CD14-positive monocyte (primary cell): ENCODE measurements at regions not wholly inside any gene's neighbourhood (a gene's known extent, or its start where the extent isn't known, plus 50 kb on each side); places are given as distances from the start of the nearest gene placed in this dataset.
"Not testable (repeated sequence)": the region's sequence is repeated elsewhere in the genome, so short reads cannot be mapped to it uniquely, and the experiment has no call there.

ENCODE experiments used
- DNase-seq, 3 donors: peaks; one replicate each; pipeline ENCODE4 v3.0.0-alpha.2; 2011 to 2022
- H2AFZ ChIP-seq: 2 replicates; pipeline ENCODE4 v1.6.0; 2012; ENCODE audit warnings: mild to moderate bottlenecking, low read depth, low read length, inconsistent platforms; ENCODE audit not compliant: insufficient read depth, poor library complexity, severe bottlenecking
- H3K27ac ChIP-seq, 2 donors: 1 replicate in 1 of 2; 2 replicates in 1 of 2; pipeline ENCODE4 v1.5.1; 2012 to 2013; ENCODE audit warnings: low read length in 2 of 2, control low read depth in 1 of 2, inconsistent platforms in 1 of 2, low read depth in 1 of 2, mild to moderate bottlenecking in 1 of 2
- H3K27me3 ChIP-seq, 2 donors: one replicate each; pipeline versions ENCODE4 v1.6.0 to v1.6.1; 2011 to 2013; ENCODE audit warnings: low read length in 2 of 2; ENCODE audit not compliant: control insufficient read depth in 2 of 2, insufficient read depth in 2 of 2
- H3K36me3 ChIP-seq, 2 donors: replicated peaks in 1 of 2; 1 replicate in 1 of 2; 2 replicates in 1 of 2; pipeline versions ENCODE4 v1.5.1 to v1.6.1; 2012 to 2013; ENCODE audit warnings: low read length in 2 of 2, control low read depth in 1 of 2, inconsistent platforms in 1 of 2, mild to moderate bottlenecking in 1 of 2; ENCODE audit not compliant: insufficient read depth in 2 of 2, control insufficient read depth in 1 of 2
- H3K4me1 ChIP-seq, 2 donors: 1 replicate in 1 of 2; 2 replicates in 1 of 2; pipeline versions ENCODE4 v1.5.1 to v1.6.1; 2012 to 2013; ENCODE audit warnings: low read length in 2 of 2, control low read depth in 1 of 2, inconsistent platforms in 1 of 2, mild to moderate bottlenecking in 1 of 2, moderate library complexity in 1 of 2; ENCODE audit not compliant: insufficient read depth in 2 of 2, control insufficient read depth in 1 of 2
- H3K4me2 ChIP-seq: replicated peaks from 2 replicates; pipeline ENCODE3; 2012; ENCODE audit warnings: low read length, moderate library complexity, mild to moderate bottlenecking; ENCODE audit not compliant: poor library complexity, severe bottlenecking; ENCODE audit errors: extremely low read depth
- H3K4me3 ChIP-seq, 3 experiments: fragments of 200-600 bp in 1 of 3; sonication (generic) in 1 of 3; replicated peaks in 1 of 3; 1 replicate in 2 of 3; 2 replicates in 1 of 3; pipeline ENCODE4 v1.5.1; 2011 to 2013; ENCODE audit warnings: low read length in 3 of 3, mild to moderate bottlenecking in 3 of 3, control low read depth in 2 of 3, low read depth in 2 of 3, inconsistent platforms in 1 of 3, moderate library complexity in 1 of 3
- H3K79me2 ChIP-seq: 2 replicates; pipeline ENCODE4 v1.6.0; 2012; ENCODE audit warnings: mild to moderate bottlenecking, control low read depth, inconsistent platforms, low read length, moderate library complexity; ENCODE audit not compliant: insufficient read depth
- H3K9ac ChIP-seq: 2 replicates; pipeline ENCODE4 v1.6.0; 2017; ENCODE audit warnings: low read length, mild to moderate bottlenecking; ENCODE audit not compliant: insufficient read depth, poor library complexity, severe bottlenecking
- H3K9me3 ChIP-seq, 2 donors: replicated peaks in 1 of 2; 1 replicate in 1 of 2; 2 replicates in 1 of 2; pipeline versions ENCODE4 v1.5.1 to v1.6.1; 2012 to 2013; ENCODE audit warnings: low read length in 2 of 2, control low read depth in 1 of 2; ENCODE audit not compliant: control insufficient read depth in 1 of 2, insufficient read depth in 1 of 2
- H4K20me1 ChIP-seq: 2 replicates; pipeline ENCODE4 v1.6.0; 2012; ENCODE audit warnings: mild to moderate bottlenecking, low read length, control low read depth, moderate library complexity; ENCODE audit not compliant: insufficient read depth
- H3K27ac Mint-ChIP-seq, 7 donors: one replicate each; pipeline ENCODE4 v1.8.0; 2020; ENCODE audit warnings: mild to moderate bottlenecking in 7 of 7, mixed read lengths in 7 of 7, moderate library complexity in 6 of 7, inconsistent platforms in 2 of 7
- H3K27me3 Mint-ChIP-seq, 3 donors: one replicate each; pipeline ENCODE4 v1.8.0; 2021 to 2022; ENCODE audit warnings: low read depth in 3 of 3, mild to moderate bottlenecking in 3 of 3, mixed read lengths in 3 of 3, moderate library complexity in 3 of 3, inconsistent platforms in 1 of 3
- H3K36me3 Mint-ChIP-seq, 2 donors: one replicate each; pipeline ENCODE4 v1.8.0; 2020; ENCODE audit warnings: mixed read lengths in 2 of 2, inconsistent platforms in 1 of 2, mild to moderate bottlenecking in 1 of 2
- H3K4me1 Mint-ChIP-seq: one replicate; pipeline ENCODE4 v1.8.0; 2020; ENCODE audit warnings: mild to moderate bottlenecking, mixed read lengths
- H3K4me3 Mint-ChIP-seq, 2 donors: one replicate each; pipeline ENCODE4 v1.8.0; 2020; ENCODE audit warnings: mild to moderate bottlenecking in 2 of 2, mixed read lengths in 2 of 2, moderate library complexity in 1 of 2
- H3K9me3 Mint-ChIP-seq, 7 donors: one replicate each; pipeline ENCODE4 v1.8.0; 2020 to 2022; ENCODE audit warnings: mixed read lengths in 7 of 7, mild to moderate bottlenecking in 6 of 7, moderate library complexity in 6 of 7, inconsistent platforms in 2 of 7
- WGBS: methylation state at CpG from one replicate; pipeline ENCODE4 v1.1.5; 2013; ENCODE audit warnings: missing lambda C conversion rate; ENCODE audit not compliant: insufficient coverage; 5-methylcytosine and 5-hydroxymethylcytosine counted together
- intact Hi-C, 2 donors: fragments of 100-400 bp; cut with micrococcal nuclease; formaldehyde crosslinking; loops; one replicate each; pipeline versions ENCODE4 v1.15.0 to v1.15.1; 2023
- TF ChIP-seq, protein P1 (sequence below): fragments of 200-600 bp; IDR thresholded peaks from one replicate; pipeline ENCODE4 v1.8.0; 2022; ENCODE audit warnings: antibody characterized with exemption, mild to moderate bottlenecking

DNA sequence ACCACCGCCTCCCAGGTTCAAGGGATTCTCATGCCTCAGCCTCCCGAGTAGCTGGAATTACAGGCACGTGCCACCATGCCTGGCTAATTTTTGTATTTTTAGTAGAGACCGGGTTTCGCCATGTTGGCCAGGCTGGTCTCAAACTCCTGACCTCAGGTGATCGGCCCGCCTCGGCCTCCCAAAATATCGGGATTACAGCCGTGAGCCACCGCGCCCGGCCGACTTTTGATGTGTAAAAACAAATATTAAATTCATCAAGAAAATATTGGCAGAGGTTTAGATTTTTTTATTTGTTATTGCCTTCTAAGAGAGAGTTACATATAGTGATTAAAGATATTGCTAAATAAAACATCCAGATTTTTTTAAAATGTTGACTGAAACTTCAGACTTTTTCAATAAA is 390.8 kb upstream of the SLC10A2 start:
- H3K4me2 ChIP-seq, H3K9me3 ChIP-seq, H3K9ac ChIP-seq, H3K36me3 ChIP-seq, H3K4me3 Mint-ChIP-seq, DNase-seq, H3K4me1 Mint-ChIP-seq, H2AFZ ChIP-seq, H3K27me3 Mint-ChIP-seq, intact Hi-C loops, H3K36me3 Mint-ChIP-seq, H3K27ac Mint-ChIP-seq, H3K79me2 ChIP-seq, H3K4me3 ChIP-seq, H3K27me3 ChIP-seq, H3K27ac ChIP-seq, H3K9me3 Mint-ChIP-seq, H4K20me1 ChIP-seq, H3K4me1 ChIP-seq: not testable (repeated sequence)
- WGBS = 85% methylated on average over 3 of the region's 14 CpGs

DNA sequence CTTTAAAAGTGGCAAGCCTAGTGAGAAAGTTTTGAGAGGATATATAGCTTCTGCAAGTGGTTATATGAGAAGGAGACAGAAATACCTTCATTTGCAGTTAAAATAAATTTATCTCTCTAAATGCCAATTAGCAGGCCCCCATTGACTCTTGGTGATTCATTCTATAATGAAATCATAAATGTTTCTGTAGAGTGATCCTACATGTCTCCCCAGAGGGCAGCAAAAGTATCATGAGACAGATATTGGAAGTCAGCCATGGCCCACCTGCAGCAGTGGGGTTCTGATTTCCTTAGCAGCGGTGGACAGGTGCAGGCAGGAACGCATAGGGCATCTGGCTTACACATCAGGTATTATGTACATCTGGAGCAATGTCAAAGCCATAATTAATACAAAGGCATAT is 385.4 kb upstream of the SLC10A2 start:
- H3K27me3 ChIP-seq = no peaks in the 10 kb centered on the region
- no peaks in the 10 kb centered on the region for H3K36me3 Mint-ChIP-seq
- H4K20me1 ChIP-seq = no peaks in the 10 kb centered on the region
- no peak overlapping the region for H3K4me3 Mint-ChIP-seq
- no peak overlapping the region for H3K27ac Mint-ChIP-seq
- H3K9ac ChIP-seq = no peak overlapping the region
- H3K9me3 ChIP-seq = no peaks in the 10 kb centered on the region
- peaks cover 0 to 1% (median 0%) of the 10 kb centered on the region in 3 donors for H3K27me3 Mint-ChIP-seq
- H3K4me1 Mint-ChIP-seq = no peaks in the 10 kb centered on the region
- H3K4me2 ChIP-seq = no peak overlapping the region
- no peaks in the 10 kb centered on the region for H3K4me1 ChIP-seq
- no peaks in the 10 kb centered on the region for H3K36me3 ChIP-seq
- intact Hi-C loops = no loop called here
- TF ChIP-seq, protein P1, sequence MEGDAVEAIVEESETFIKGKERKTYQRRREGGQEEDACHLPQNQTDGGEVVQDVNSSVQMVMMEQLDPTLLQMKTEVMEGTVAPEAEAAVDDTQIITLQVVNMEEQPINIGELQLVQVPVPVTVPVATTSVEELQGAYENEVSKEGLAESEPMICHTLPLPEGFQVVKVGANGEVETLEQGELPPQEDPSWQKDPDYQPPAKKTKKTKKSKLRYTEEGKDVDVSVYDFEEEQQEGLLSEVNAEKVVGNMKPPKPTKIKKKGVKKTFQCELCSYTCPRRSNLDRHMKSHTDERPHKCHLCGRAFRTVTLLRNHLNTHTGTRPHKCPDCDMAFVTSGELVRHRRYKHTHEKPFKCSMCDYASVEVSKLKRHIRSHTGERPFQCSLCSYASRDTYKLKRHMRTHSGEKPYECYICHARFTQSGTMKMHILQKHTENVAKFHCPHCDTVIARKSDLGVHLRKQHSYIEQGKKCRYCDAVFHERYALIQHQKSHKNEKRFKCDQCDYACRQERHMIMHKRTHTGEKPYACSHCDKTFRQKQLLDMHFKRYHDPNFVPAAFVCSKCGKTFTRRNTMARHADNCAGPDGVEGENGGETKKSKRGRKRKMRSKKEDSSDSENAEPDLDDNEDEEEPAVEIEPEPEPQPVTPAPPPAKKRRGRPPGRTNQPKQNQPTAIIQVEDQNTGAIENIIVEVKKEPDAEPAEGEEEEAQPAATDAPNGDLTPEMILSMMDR = no peak
- no peaks in the 10 kb centered on the region for H3K79me2 ChIP-seq
- H3K9me3 Mint-ChIP-seq = peaks cover 0 to 4% (median 0%) of the 10 kb centered on the region in 7 donors
- H3K27ac ChIP-seq = no peak overlapping the region
- no peak overlapping the region for H2AFZ ChIP-seq
- H3K4me3 ChIP-seq = no peak overlapping the region
- WGBS = 100% methylated on average over 1 of the region's 2 CpGs
- DNase-seq = no peak
